ENCODE measurements at regions not wholly inside any gene's neighbourhood (a gene's known extent, or its start where the extent isn't known, plus 50 kb on each side); places are given as distances from the start of the nearest gene placed in this dataset.
A peak's percentile ranks its signal among the peaks of the same experiment; 100 is the strongest.

DNA sequence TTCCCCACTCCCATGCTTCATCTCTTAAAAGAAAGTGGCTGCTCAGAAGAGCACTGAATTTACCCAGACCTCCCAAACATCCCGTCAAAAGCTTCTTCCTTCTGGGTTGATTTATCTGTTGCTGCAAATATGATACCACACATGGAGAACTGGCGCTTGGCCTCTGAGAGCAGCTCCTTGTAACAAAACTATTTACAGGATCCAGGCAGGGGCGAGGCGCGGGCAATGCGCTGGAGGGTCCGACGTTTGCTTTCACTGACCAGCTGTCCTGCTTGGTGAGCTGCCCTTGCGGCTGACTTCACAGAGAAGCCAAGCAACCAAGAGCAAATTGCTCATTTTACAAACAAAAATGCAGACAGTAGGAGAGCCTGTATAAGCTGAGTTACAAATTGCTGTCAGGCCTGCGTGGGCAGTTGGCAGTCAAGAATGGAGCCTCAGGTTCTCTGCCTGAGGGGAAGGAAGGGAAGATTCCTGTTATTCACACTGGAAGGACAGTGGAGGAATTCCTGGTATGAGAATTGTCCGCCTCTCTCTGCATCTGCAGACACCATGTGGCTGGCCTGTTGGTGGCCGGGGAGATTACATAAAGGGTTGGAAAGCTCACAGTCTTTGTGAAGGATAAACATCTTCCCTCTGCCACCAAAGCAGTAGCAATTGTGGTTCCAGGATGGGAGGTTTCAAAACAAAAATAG is 192.2 kb upstream of the LEF1 start:
- no peak for DNase-seq

DNA sequence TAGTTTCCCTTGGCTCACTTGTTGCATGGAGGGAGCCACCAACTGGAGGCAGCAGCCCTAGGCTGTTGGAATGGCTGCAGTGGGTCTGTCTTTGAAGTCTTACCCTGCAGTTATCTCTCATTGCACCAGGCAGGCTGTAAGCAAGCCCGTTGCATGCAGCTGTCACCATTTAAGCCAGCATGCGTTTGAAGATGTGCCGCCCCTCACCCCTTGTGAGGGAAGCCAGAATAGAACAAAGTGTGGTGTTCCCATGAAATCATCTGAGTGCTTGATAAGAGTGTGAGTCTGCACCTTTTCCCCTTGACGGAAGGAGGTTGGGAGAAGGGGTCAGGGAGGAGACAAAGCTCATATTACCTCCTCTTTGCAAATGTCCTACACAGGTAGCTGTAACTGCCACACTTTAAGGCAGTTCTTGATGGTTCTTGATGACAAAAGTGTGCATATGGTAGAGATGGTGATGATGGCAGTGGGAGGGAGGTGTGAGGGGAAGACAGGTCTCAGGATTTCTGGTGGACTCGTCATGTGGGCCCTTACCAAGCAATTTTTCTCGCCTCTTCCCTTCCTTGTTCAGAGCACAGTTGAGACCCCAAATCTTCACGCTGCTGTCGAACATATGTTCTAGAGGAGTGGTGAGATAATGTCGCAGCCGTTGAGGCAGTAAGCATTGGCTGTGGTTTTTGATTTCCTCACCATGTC is 191.4 kb upstream of the LEF1 start:
- peak in 1 of 5 donors; percentile 31 for DNase-seq

DNA sequence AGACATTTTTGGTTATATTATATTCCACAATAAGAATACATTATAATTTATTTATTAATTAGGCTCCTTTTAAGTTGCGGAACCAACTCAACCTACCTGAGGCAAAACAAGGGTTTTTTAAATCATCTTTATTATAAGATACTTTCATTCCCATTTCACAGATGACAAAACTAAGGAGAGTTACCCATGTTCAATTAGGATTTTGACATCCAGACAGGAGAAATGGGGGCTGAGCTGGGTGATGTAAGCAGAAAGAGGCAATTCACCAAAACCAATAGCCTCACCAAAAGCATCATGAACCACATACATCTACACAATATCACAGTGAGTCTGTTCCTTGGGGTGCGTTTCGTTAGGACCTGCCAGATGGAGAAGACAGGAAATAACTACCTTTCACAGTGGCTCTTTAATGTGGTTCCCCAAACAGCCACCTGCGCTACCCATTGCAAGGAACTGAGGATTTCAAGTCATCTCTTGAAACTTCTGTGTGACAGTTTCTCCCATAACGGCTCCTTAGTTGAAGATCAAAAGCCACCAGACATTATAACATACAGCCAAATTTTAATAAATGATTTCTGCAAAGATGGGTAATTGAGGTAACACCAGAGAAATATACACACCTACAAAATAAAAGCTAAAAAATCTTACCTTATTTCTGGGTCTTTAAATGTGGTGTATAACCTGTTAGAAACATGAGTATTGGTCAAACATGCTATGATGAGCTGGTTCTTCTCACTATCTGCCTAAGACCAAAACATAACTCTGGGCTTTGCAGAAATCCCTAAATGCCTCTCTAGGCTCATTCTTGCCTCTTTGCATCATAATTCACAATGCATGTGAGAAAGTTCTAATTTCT is 190.6 kb upstream of the LEF1 start:
- peak in 3 of 5 donors; percentile 27 to 75 (median 51) for DNase-seq

DNA sequence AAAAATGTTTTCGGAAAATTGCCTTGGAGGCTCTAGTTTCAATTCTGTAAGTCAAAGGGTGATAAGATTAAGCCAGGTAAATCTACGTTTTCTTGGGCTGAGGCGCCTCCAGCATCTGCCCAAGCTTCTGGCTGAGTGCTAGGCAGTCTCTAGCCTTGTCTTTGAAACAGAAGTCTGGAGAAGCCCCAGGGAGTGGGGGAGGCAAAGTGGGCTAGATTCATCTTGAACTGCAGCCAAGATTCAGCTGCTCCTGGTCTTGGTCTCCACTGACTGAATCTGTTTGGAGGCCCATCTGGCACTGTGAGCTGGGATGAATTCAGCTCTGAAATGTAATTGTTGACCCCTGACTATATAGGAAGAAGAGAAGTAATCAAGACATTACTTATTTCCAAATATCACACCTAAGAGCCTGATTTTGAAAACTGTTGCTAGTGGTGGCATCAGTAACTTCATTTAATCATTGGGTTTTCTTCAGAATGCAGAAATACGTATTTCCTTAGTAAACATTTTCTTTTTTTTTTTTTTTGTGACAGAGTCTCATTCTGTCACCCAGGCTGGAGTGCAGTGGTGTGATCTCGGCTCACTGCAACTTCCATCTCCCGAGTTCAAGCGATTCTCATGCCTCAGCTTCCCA is 187.3 kb upstream of the LEF1 start:
- no peak for DNase-seq

DNA sequence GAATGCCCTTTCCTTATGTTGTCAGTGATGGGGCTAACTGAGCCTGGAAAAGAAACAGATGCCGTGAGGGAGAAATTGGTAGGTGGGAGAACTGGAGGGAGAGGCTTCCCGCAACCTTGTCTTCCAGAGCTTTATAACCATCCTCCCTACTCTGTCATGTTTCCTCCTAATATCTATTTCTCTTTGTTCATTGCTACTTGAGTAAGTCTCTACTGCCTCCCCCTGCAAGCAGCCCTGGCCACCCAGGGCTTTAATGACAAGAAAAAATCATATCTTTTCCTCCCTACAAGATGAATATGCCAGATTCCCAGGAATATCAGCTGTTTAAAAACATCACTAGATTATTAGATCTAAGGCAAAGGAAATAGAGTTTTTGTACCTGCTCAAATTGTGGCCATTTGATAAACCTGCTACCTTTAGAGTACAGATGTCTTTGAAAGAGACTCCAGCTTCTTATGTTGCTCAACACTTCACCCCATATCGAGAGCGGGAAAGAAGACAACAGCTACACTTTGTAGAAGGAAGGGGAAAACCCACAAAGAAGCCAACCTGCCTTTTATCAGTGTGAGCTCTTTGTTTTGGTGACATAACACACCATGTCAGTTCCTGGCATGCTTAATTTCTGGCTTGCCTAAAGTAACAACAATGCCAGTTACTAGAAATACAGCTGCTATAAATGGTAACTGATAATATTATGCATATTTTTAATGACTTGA is 186.6 kb upstream of the LEF1 start:
- peak in 2 of 5 donors; percentile 43 to 78 for DNase-seq

DNA sequence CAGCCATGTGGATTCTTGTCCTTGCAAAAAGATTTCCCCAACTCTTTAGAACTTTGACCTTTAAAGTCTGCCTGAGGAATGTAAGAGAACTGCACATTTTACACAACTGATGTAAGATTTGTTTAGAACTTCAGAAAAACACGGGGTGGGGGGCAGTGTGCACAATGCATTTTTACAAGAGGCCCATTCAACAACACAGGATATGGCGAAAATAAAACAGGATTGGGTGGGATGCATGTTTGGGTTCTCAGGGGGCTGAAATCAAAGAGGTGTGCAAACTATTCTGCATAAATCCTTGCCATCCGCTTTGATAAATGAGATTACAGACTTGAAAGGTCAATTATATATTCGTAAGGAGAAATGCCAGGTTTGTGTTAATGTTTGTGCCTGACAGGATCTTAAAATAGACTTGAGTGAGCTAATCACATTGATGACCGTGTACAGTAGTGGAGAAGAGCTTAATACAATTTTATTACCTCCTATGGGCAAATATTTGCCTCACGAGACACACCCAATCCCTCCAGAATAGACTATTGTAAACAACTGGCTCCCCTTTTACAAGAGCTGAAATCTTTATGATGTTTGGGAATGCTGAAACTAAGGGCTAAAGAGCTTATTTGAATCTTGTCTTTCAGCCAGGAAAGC is 184.1 kb upstream of the LEF1 start:
- no peak for DNase-seq

DNA sequence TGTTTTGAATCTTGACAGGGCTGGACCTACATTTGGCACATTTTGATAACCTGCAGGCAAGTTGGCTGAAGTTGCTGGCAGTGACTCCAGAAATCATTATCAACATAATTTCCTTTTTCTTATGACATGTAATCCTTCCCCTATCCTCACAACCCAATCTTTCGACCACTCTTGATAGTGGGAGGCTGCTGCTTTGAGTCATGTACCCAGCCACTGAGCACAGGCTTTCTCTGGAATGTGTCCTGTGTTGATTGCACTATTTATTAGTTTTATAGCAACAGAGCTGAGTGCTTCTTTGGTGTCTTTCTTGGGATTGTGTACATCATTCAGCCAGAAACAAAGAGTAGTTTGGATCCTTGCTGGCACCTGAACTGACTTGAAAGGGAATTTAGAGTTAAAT is 183.1 kb upstream of the LEF1 start:
- no peak for DNase-seq

DNA sequence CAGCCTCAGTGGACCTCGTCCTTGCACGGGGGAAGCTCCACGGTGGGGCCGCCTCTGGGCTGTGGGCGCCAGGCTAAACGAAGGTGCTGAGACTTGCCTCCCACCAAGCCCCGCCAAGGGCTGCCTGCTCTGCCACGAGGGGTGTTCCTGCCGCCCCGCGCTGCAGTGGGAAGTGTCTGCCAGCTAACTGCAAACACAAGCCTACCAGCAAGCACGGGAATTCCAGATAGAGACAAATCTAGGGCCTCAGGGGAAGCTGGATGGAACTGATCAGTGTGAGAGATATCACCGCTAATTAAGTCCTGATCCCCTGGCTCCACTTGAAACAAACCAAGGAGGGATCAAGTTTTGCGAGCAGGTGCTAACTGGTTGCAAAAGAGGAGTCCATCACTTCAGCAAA is 181.6 kb upstream of the LEF1 start:
- DNase-seq, result no peak

DNA sequence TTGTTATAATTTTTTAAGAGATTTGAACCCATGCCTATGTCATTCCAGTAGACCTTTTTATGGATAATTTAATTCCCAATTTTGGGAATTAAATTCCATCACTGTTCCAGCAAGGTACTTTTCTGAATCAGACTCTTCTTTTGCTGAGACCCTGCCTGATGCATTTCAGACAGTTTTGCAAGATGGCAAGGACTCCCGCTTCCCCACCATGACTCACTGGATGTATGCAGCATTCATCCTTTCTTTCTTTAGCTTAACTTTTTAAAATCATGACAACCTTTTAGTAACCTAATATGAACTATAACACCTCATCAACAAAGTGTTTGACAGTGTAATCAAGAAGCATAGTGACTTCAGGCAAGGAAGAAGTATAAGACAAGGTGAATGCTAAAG is 178.1 kb upstream of the LEF1 start:
- DNase-seq, result no peak

DNA sequence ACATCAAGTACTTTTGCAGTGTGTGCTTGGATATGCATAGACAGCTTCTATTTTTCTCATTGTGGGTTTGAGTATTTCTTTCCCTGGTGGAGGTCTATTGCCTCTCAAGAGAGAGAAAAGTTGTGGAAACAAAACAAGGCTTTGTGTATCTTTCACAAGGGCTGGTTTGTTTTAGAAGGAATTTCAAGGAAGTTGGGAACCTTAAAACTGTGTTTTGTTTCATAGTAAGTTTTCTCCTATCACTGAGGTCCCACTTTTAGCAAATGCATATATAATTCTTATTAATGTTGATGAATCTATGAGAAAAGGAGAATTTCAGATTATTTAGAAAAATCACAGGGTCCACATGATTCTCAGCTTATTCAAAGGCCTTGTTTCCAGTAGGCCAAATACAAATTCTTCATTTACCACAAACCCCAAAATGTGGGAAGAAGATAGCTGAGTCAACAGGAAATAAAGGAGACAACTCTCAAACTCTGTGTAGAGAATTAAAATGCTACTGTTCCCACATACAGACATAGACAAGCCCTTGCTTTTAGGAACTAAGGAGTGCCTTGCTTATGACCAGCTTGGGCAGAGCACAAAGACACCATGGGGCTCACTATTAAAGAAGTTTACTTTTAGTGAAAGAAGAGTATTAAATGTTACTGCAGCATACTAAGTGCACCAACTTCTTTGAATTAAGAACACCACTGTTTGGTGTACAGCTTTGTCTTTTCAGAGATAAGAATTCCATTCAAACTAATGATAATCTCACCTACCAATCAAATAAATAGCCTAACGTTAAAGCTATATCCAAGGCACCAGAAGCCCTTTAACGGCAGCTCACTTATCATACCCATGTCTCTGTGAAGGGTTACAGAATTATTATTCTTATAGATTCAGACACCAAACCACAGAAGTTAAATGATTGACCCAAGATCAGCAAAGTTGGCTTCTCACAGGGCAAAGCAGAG is 177.4 kb upstream of the LEF1 start:
- DNase-seq, result no peak

DNA sequence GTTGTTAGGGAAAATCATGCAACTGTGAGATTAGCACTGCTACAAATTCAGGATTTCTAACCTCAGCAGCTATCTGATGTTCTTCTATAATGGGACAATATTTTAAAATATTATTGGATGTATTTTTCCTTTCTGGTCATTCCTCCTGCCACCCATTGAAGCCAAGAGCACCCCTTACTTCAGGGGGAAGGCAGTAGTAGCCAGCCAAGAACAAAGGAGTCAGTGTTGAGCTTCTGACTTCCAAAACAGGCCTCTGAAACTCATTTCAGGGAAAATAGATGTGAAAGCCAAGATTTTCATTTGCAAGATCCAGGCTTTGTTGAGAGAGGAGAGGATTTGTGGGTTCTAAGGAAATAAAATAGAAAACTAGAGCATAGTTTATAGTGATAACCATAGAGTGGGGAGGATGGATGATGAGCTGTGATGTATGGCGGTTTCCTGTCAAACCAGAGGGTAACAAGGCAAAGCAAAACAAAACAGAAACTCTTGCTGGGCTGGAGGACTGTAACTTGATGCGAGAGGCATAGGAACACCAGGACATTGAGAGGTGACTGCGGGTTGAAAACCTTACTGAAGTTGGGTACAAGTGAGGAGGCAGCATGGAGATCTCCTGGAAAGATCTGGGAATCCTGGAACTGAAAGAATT is 173.7 kb upstream of the LEF1 start:
- peak in 1 of 5 donors; percentile 68 for DNase-seq

DNA sequence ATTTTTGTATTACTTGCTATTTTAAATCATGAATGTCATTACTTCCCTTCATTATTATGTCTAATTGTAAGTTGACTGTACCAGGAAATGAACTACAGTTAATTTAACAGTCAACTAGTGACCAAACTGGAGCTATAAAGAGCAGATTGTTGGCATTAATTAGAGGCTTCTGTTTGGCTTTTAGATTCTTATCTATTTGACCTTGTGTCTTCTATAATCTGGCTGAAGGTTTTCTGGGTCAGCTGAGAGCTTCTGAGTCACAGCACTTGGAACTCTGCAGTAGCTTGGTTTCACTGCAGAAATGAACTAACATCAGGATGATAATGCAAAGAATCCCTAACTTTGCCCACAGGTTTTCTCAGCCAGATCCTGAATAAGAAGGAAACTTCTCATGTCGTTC is 169.2 kb upstream of the LEF1 start:
- no peak for DNase-seq

DNA sequence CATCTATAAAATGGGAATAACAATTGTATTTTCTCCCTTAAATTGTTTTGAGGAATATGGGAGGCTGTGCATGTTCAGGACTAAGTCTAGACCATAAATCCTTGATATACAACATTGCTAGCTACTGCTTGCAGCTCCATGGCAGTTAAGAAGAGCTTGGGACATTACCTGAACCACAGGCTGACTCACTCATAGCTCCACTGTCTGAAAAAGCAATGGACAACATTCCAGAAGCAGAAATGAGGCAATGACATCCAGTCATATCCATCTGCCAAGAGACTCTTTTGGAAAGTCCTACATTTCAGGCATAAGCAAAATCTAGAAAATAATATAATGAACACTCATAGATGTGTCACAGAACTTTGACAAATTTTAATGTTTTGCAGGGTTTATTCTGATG is 167.3 kb upstream of the LEF1 start:
- no peak for DNase-seq

DNA sequence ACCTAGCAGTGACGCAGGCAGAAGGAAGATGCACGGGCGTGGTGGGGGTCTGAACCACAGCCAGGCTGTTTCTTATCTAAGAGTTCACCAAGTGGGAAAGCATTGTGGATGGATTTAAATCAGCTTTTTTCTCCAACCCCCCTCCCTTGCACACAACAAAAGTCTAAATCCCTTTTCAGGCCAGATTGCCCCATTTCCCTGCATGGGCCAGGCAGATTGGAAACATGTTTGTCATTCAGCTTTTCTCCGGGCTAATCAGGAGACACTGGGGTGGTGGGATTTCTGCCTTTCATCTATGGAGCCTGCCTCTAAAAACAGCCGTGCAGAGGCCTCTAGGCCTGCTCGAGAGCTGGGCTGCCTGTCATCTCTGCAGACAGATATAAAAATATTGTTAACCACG is 166.3 kb upstream of the LEF1 start:
- DNase-seq, result no peak

DNA sequence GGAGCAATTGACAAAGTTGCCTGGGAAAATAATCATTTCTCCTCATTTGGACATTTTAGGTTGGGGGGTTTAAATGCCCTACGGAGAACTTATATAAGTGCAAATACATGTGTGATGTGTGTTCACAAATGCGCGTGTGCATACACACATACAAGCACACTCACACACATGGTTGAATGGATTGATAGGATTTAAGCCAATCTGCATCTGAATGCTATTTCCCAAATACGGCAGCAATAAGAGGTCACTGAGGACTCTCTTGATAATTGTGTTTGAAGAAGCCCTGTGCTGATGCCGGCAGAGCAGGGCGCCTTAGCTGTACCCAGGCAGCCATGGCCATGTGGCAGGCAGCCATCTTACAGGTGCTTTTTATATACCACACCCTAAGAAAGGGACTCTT is 165.3 kb upstream of the LEF1 start:
- no peak for DNase-seq

DNA sequence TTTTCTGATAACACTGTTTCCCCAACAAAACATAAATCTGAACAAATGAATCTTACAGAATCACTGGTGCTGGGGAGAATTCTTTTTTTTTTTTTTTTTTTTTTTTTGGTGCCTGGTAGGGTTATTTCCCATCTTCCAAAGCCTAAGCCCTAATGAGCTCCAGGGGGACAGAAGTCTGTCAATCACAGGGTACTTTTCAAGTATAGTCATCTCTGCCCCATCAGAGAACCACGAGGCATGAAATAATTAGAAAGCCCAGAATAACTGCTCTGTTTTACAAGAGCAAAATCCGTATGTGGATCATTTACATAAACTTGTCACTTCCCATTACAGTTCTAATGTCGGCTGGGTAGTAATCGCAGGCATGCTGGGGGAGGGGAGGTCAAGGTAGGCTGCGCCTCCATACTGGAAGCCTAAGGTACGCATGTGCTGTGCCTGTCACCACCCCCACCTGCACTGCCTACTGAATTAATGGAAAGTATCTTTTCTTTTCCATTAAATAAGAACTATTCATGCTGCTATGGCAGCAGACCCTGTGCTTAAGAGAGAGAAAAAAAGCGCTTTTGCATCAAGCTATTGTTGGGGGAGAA is 164.7 kb upstream of the LEF1 start:
- DNase-seq, result no peak

DNA sequence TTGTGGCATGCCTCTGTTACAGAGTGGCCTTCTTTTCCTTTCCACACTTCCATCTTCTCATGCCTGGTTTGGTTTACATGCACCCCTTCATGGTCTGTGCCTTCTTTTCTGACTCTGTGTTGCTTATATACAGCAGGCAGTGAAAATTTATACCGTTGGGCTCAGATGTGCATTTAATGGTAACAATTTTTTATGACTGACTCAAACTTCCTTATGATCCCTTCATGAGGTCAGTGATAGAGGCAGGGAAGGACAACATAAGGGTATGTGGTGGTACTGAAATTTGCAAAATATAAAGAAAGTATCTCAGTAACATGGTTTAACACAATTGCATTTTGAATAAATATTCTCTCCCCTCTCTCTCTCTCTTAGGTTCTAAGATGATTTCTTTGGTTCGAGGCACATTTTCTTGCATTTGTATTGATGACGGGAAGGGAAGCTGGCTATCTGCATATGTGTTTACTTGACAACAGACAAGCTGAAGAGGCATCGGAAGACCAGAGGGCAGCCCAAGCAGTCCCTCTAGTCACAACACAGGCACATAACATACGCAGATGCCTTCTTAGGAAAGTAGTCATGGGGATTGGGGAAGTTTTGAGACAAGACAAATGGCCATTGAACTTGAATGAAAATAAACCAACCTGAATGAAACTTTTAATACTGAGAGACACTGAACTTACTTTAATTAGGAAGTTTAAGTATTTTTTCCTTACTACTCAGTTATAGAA is 163.3 kb upstream of the LEF1 start:
- DNase-seq, result no peak

DNA sequence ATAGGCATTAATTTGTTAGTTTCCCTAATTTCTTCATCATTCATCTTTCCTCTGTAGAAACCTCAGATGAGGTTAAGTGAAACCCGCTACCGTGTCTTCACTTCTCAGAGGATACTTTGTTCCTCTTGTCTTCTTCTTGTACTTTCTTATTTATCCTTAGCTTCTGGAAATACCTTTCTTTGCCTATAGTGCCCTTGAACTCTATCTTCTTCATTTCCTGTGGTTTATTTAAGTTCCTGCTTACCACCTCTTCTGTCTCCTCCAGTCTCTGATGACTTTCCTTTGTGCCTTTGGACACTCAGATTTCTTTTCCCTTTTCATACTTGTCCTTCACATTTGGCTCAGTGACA is 159.6 kb upstream of the LEF1 start:
- no peak for DNase-seq

DNA sequence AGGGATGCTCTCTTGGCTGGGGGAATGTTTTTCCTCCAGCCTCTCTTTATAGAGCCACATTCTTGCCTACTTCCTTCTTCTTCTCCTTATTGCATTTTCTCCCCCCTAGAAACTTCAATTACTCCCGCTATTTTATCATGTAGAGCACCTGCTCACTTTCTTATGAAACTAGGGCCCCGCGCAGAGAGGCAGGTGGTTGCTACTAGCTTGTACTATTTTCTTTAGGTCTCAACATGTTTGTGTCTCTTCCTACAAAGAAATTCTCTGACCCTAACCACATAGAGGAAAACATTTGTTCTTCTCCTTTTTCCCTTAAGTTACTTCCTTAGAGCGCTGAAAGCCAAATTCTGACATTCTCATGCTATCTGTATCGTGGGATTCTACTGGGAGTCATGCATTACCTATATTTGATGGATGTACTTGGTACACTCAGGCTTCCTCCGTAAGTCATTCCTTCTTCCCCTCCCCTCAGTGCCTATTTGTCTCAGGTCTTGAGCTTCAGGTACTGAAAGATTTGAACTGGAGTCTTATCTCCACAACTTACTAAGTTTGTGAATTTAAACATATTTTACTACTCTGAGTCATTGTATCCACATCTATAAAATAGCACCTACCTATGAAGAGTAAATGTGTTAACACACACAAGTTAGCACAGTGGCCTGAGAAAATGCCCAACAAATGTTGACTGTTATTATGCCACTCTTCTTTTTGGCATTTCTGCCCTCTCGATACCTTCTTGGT is 159.1 kb upstream of the LEF1 start:
- DNase-seq, result no peak
